ENCODE measurements at regions not wholly inside any gene's neighbourhood (a gene's known extent, or its start where the extent isn't known, plus 50 kb on each side); places are given as distances from the start of the nearest gene placed in this dataset.

GRCh38 chr12:60704171-60704914, 1108.5 kb downstream of the SLC16A7 start:
- intact Hi-C loops (cut with DNase I) = no loop called here
- Histone ChIP-seq H3K4me3 (no peak overlapping the region), H3K36me3 (no peaks in the 10 kb centered on the region), H3K9me3 (no peaks in the 10 kb centered on the region), H3K27me3 (no peaks in the 10 kb centered on the region), H3K9ac (ENCODE audit: low read depth in 2 of 2, low read length in 2 of 2) (no peak overlapping the region), H3K27ac (no peak overlapping the region), H3K4me1 (no peaks in the 10 kb centered on the region)
- no peak for TF ChIP-seq CTCF (IDR thresholded peaks at IDR 0.05)
- no peak for DNase-seq

GRCh38 chr12:60710246-60710645, 1114.4 kb downstream of the SLC16A7 start:
- TF ChIP-seq CTCF (IDR thresholded peaks at IDR 0.05) = no peak
- no peaks in the 10 kb centered on the region for H3K36me3 ChIP-seq
- no peaks in the 10 kb centered on the region for H3K4me1 ChIP-seq
- intact Hi-C loops (cut with DNase I) = no loop called here
- H3K9me3 ChIP-seq = no peaks in the 10 kb centered on the region
- no peaks in the 10 kb centered on the region for H3K27me3 ChIP-seq
- no peak overlapping the region for H3K4me3 ChIP-seq
- no peak for DNase-seq
- no peak overlapping the region for H3K9ac ChIP-seq (ENCODE audit: low read depth in 2 of 2, low read length in 2 of 2)
- H3K27ac ChIP-seq = no peak overlapping the region

- DNase-seq = no peak
- Histone ChIP-seq H3K4me1 (no peaks in the 10 kb centered on the region), H3K9me3 (no peaks in the 10 kb centered on the region), H3K27ac (no peak overlapping the region), H3K36me3 (no peaks in the 10 kb centered on the region), H3K27me3 (no peaks in the 10 kb centered on the region), H3K4me3 (no peak overlapping the region), H3K9ac (ENCODE audit: low read depth in 2 of 2, low read length in 2 of 2) (no peak overlapping the region)
- intact Hi-C loops (cut with DNase I) = no loop called here
- no peak for TF ChIP-seq CTCF (IDR thresholded peaks at IDR 0.05)
Measured at GRCh38 chr12:60714141-60714900, 1118.5 kb downstream of the SLC16A7 start.

- TF ChIP-seq CTCF (IDR thresholded peaks at IDR 0.05) = no peak
- Histone ChIP-seq H3K4me3 (no peak overlapping the region), H3K27ac (no peak overlapping the region), H3K4me1 (no peaks in the 10 kb centered on the region), H3K9ac (ENCODE audit: low read depth in 2 of 2, low read length in 2 of 2) (no peak overlapping the region), H3K27me3 (no peaks in the 10 kb centered on the region), H3K9me3 (no peaks in the 10 kb centered on the region), H3K36me3 (no peaks in the 10 kb centered on the region)
- intact Hi-C loops (cut with DNase I) = no loop called here
- no peak for DNase-seq
Measured at GRCh38 chr12:60724475-60724874, 1128.6 kb downstream of the SLC16A7 start.

- no peak for TF ChIP-seq CTCF (IDR thresholded peaks at IDR 0.05)
- Histone ChIP-seq H3K27me3 (no peaks in the 10 kb centered on the region), H3K36me3 (no peaks in the 10 kb centered on the region), H3K4me1 (no peaks in the 10 kb centered on the region), H3K9ac (ENCODE audit: low read depth in 2 of 2, low read length in 2 of 2) (no peak overlapping the region), H3K27ac (no peak overlapping the region), H3K9me3 (no peaks in the 10 kb centered on the region), H3K4me3 (no peak overlapping the region)
- intact Hi-C loops (cut with DNase I) = no loop called here
- DNase-seq = no peak
Measured at GRCh38 chr12:60724984-60725383, 1129.2 kb downstream of the SLC16A7 start.

Data from colonic mucosa (tissue), 4 donors.